ENCODE measurements at regions not wholly inside any gene's neighbourhood (a gene's known extent, or its start where the extent isn't known, plus 50 kb on each side); places are given as distances from the start of the nearest gene placed in this dataset.

DNA sequence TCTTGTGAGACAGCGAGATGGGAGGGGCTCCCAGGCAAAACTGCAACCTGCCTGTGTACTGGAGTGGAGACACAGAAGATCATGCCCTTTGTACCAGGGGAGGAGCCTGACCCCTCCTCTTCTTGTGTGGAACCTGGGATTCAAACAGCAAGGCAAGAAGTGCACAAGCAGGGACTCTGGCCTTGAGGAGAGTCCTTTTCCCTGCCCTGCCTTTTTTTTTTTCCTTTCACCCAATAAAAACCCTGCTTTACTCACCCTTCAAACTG, 251.8 kb upstream of the OPRM1 start:
- TF ChIP-seq, protein P1, sequence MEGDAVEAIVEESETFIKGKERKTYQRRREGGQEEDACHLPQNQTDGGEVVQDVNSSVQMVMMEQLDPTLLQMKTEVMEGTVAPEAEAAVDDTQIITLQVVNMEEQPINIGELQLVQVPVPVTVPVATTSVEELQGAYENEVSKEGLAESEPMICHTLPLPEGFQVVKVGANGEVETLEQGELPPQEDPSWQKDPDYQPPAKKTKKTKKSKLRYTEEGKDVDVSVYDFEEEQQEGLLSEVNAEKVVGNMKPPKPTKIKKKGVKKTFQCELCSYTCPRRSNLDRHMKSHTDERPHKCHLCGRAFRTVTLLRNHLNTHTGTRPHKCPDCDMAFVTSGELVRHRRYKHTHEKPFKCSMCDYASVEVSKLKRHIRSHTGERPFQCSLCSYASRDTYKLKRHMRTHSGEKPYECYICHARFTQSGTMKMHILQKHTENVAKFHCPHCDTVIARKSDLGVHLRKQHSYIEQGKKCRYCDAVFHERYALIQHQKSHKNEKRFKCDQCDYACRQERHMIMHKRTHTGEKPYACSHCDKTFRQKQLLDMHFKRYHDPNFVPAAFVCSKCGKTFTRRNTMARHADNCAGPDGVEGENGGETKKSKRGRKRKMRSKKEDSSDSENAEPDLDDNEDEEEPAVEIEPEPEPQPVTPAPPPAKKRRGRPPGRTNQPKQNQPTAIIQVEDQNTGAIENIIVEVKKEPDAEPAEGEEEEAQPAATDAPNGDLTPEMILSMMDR (IDR thresholded peaks at IDR 0.05; ENCODE audit: insufficient read depth, low read depth, low read length), result no peak
- no peak for TF ChIP-seq EZH2 (IDR thresholded peaks at IDR 0.05; ENCODE audit: insufficient read depth, low read length)
